Hematopoietic multipotent progenitor cell treated with erythropoietin and hydrocortisone succinate and interleukin-3 and kit ligand, for 4 days (in vitro differentiated cells): ENCODE measurements at regions not wholly inside any gene's neighbourhood (a gene's known extent, or its start where the extent isn't known, plus 50 kb on each side); places are given as distances from the start of the nearest gene placed in this dataset.
A peak's percentile ranks its signal among the peaks of the same experiment; 100 is the strongest.

Experiments
- DNase-seq: peaks from one replicate; pipeline ENCODE4 v3.0.0-alpha.2; 2015

- no peak for DNase-seq
Observed at GRCh38 chr3:120838441-120839091, 69.4 kb upstream of the STXBP5L start.

GRCh38 chr3:120839120-120839519 is 68.9 kb upstream of the STXBP5L start:
- peak; percentile 3 for DNase-seq

GRCh38 chr3:120841264-120841663 is 66.7 kb upstream of the STXBP5L start:
- no peak for DNase-seq

GRCh38 chr3:120846073-120846472 is 61.9 kb upstream of the STXBP5L start:
- no peak for DNase-seq

- no peak for DNase-seq
Observed at GRCh38 chr3:120848503-120848902, 59.5 kb upstream of the STXBP5L start.

GRCh38 chr3:120850381-120851295 is 57.4 kb upstream of the STXBP5L start:
- no peak for DNase-seq

GRCh38 chr3:120852412-120852811 is 55.6 kb upstream of the STXBP5L start:
- DNase-seq: no peak

- DNase-seq: no peak
Observed at GRCh38 chr3:120853416-120853815, 54.6 kb upstream of the STXBP5L start.

- no peak for DNase-seq
Observed at GRCh38 chr3:120854908-120855526, 53.0 kb upstream of the STXBP5L start.

- no peak for DNase-seq
Observed at GRCh38 chr3:120855665-120856437, 52.2 kb upstream of the STXBP5L start.
